WERI-Rb-1 (cell line): ENCODE measurements at regions not wholly inside any gene's neighbourhood (a gene's known extent, or its start where the extent isn't known, plus 50 kb on each side); places are given as distances from the start of the nearest gene placed in this dataset.

Experiments used
- DNase-seq: peaks from one replicate; pipeline ENCODE4 v3.0.0-alpha.2; 2020
- H3K27ac ChIP-seq: fragments of 250-450 bp; sonication (Bioruptor Pico); 2 replicates; pipeline ENCODE4 v1.5.1; 2020; ENCODE audit warnings: mild to moderate bottlenecking, moderate library complexity
- H3K27me3 ChIP-seq: fragments of 250-450 bp; sonication (Bioruptor Pico); 2 replicates; pipeline ENCODE4 v1.5.1; 2021; ENCODE audit warnings: mild to moderate bottlenecking, low read depth, moderate library complexity; ENCODE audit not compliant: insufficient read depth, severe bottlenecking
- H3K36me3 ChIP-seq: fragments of 250-450 bp; sonication (Bioruptor Pico); 2 replicates; pipeline ENCODE4 v1.5.1; 2020; ENCODE audit warnings: mild to moderate bottlenecking, moderate library complexity
- H3K4me3 ChIP-seq: 2 replicates; pipeline ENCODE4 v1.5.1; 2011; ENCODE audit warnings: low read depth, mild to moderate bottlenecking, control low read depth, low read length
- H3K9me3 ChIP-seq: fragments of 250-450 bp; sonication (Bioruptor Pico); 2 replicates; pipeline ENCODE4 v1.5.1; 2021; ENCODE audit warnings: mild to moderate bottlenecking, moderate library complexity; ENCODE audit not compliant: severe bottlenecking
- CTCF ChIP-seq: IDR thresholded peaks from 2 replicates; pipeline ENCODE4 v1.5.1; 2011; ENCODE audit warnings: low read depth, mild to moderate bottlenecking, control low read depth, inconsistent platforms, low read length

- Histone ChIP-seq H3K27ac (no peak overlapping the region), H3K36me3 (no peaks in the 10 kb centered on the region), H3K4me3 (no peak overlapping the region), H3K27me3 (peaks cover 12% of the 10 kb centered on the region), H3K9me3 (no peaks in the 10 kb centered on the region)
- no peak for TF ChIP-seq CTCF
- DNase-seq = no peak
Measured at GRCh38 chr20:5471368-5471767, 139.4 kb downstream of the GPCPD1 start.

- Histone ChIP-seq H3K27me3 (peaks cover 16% of the 10 kb centered on the region), H3K4me3 (no peak overlapping the region), H3K36me3 (no peaks in the 10 kb centered on the region), H3K27ac (no peak overlapping the region), H3K9me3 (no peaks in the 10 kb centered on the region)
- TF ChIP-seq CTCF = no peak
- DNase-seq = no peak
Measured at GRCh38 chr20:5470943-5471342, 139.9 kb downstream of the GPCPD1 start.

- no peak overlapping the region for H3K4me3 ChIP-seq
- no peak for DNase-seq
- peaks cover 19% of the 10 kb centered on the region for H3K27me3 ChIP-seq
- H3K9me3 ChIP-seq = no peaks in the 10 kb centered on the region
- H3K36me3 ChIP-seq = no peaks in the 10 kb centered on the region
- no peak for TF ChIP-seq CTCF
- no peak overlapping the region for H3K27ac ChIP-seq
Measured at GRCh38 chr20:5470458-5470857, 140.3 kb downstream of the GPCPD1 start.

GRCh38 chr20:5469111-5469510 lies 141.7 kb downstream of the GPCPD1 start:
- Histone ChIP-seq H3K27ac (no peak overlapping the region), H3K36me3 (no peaks in the 10 kb centered on the region), H3K27me3 (peaks cover 19% of the 10 kb centered on the region), H3K4me3 (no peak overlapping the region), H3K9me3 (no peaks in the 10 kb centered on the region)
- TF ChIP-seq CTCF = no peak
- DNase-seq = no peak

DNA sequence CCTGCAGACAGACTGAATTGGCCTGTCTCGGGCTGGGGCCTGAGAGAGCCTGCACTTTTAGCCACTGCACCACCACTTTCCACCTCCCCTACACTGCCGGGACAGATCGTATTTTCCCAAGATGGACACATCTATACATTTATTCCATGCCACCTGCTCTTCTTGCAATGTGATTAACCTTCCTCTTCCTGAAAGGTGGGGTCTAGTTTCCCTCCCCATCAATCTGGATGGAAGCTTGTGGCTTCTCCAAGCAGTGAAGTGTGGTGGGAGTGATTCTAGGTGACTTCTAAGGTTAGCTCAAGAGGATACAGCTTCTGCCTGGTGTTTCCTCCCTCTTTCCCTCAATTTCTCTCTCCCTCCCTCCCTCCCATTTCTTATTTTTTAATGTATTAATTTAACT lies 143.7 kb downstream of the GPCPD1 start:
- no peaks in the 10 kb centered on the region for H3K9me3 ChIP-seq
- no peak for TF ChIP-seq CTCF
- no peaks in the 10 kb centered on the region for H3K36me3 ChIP-seq
- H3K4me3 ChIP-seq = no peak overlapping the region
- H3K27ac ChIP-seq = no peak overlapping the region
- no peak for DNase-seq
- H3K27me3 ChIP-seq = peaks cover 19% of the 10 kb centered on the region

DNA sequence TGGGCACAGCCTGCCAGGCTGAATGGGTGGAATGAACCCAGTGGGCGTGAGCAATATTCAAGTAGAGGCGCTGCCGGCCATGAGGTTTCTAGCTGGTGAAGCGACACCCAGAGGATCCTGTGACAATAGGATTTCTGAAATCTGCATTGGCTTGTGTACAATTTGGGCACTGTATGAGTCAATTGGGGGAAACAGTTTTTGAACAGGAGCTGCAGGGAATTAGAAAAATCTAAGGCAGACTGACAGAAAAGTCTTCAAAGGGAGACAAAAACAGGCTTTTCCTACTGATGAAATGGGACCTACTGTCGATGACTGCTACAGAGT lies 145.2 kb downstream of the GPCPD1 start:
- H3K9me3 ChIP-seq = no peaks in the 10 kb centered on the region

More for the DNA sequence above, 145.2 kb downstream of the GPCPD1 start:
- no peak for TF ChIP-seq CTCF
- DNase-seq = no peak
- Histone ChIP-seq H3K4me3 (no peak overlapping the region), H3K27ac (no peak overlapping the region), H3K36me3 (no peaks in the 10 kb centered on the region), H3K27me3 (peaks cover 19% of the 10 kb centered on the region)
